Frontal cortex (tissue), 3 donors: ENCODE measurements at regions not wholly inside any gene's neighbourhood (a gene's known extent, or its start where the extent isn't known, plus 50 kb on each side); places are given as distances from the start of the nearest gene placed in this dataset.

Source experiments
- DNase-seq, 2 donors: peaks; one replicate each; pipeline ENCODE4 v3.0.0; 2012; ENCODE audit warnings: low spot score in 2 of 2
- FAIRE-seq: peaks from 2 replicates; lab custom pipeline; 2012; peaks lifted over from hg19 to GRCh38; lab: Jason Lieb, UNC
- donor health status: control.
- donor health status: control.
- donor health status: control.

- no peak for DNase-seq
- no peak for FAIRE-seq
Measured at GRCh38 chr9:1457460-1457859, 407.3 kb downstream of the DMRT2 start.

GRCh38 chr9:1458503-1458902 is 408.3 kb downstream of the DMRT2 start:
- DNase-seq (no peak), FAIRE-seq (no peak)

DNA sequence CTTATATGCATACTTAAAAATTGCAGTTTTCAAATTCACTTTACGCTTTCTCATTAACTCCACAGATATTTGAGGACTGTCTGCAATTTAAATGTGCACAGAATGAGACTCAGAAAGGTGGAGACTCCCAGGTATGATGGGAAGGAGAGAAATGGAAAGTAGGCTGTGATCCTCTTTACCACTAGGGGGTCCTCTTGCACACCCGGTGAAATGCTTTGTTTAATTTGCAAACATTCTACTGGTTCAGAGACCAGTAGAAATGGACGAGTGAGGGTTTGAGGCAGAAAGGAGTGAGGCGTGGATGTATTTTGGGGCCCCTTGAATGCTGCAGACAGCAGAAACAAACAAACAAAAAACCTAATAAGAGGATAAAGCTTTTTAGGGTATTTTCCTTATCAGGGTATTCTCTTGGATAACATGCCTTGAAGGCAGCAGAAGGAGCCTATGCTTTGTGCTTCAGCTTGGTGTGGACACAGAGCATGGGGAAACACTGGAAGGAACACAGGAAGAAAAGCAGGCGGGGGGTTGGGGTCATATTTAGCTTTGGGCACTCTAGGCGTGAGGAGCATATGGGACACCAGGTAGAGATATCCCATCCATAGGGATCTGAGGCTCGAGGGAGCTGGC is 410.1 kb downstream of the DMRT2 start:
- FAIRE-seq (no peak), DNase-seq (no peak)

DNA sequence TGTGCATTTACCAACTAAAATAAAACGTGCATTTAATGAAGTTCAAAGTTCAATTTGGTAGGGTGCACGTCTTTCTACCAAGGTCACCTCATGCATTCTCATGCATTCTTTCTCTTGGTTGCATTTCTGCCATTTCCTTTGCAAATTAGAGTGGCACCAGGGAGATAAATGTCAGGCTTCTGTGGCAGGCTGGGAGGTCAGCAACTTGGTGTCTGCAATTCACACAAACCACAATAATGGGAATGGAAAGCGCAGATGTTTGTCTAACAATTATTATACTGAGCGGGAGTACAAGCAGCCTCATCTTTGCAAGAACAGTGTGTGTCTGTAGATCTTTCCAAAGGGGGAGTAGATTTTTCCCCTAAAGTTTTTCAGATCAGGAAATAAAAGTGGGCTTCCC is 411.7 kb downstream of the DMRT2 start:
- DNase-seq, result no peak
- no peak for FAIRE-seq

- no peak for FAIRE-seq
- no peak for DNase-seq
Measured at GRCh38 chr9:1462626-1463308, 412.6 kb downstream of the DMRT2 start.

- FAIRE-seq (no peak), DNase-seq (no peak)
Measured at GRCh38 chr9:1469996-1470395, 419.8 kb downstream of the DMRT2 start.

GRCh38 chr9:1473956-1474634 is 423.9 kb downstream of the DMRT2 start:
- DNase-seq (no peak), FAIRE-seq (no peak)

- DNase-seq, result no peak
- FAIRE-seq, result no peak
Measured at GRCh38 chr9:1474671-1475070, 424.5 kb downstream of the DMRT2 start.

DNA sequence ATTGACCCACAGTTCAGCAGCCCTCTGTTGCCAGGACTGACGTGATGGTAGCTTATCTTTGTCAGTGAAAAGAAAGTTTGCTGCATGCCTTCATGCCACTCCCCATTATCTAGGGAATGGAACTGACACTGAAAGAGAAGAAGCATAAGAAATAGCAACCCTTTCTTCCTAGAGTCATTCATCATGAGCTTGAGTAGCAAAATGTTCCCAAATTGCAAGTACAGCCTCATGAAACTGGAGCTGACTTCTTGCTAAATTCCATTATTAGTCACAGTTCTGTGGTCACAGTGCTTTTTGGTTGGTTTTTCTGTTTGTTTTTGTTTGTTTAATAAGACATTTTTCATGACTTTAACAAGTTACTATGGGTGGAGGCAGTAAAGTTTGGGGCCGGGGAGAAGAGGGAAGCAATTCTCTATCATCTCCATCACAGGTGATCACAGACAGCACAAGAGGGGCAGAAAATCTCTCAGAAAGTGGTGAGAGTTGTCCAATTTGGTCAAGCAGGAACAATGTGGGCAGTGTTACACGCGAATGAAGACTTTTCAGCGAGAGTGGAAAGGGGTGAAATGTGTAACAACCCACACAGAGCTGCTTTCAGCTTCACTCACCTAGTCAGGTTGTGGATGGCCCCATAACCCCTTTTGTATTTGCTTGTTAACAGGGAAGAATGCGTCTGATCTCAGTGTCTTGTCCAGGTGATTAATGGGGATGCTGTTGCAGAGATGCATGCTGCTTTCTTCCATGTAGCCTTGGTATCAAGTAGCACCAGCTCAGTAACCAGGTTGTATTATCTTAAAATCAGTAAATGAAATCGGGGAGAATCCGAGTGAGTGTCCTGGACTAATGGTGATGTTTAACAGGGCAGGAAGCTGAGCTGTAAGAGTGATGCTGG is 440.4 kb downstream of the DMRT2 start:
- FAIRE-seq, result no peak
- DNase-seq, result no peak

- FAIRE-seq, result no peak
Measured at GRCh38 chr9:1492156-1492555, 442.0 kb downstream of the DMRT2 start.

GRCh38 chr9:1495282-1496030 is 445.3 kb downstream of the DMRT2 start:
- FAIRE-seq (no peak), DNase-seq (no peak)

More at GRCh38 chr9:1492156-1492555, 442.0 kb downstream of the DMRT2 start:
- no peak for DNase-seq

DNA sequence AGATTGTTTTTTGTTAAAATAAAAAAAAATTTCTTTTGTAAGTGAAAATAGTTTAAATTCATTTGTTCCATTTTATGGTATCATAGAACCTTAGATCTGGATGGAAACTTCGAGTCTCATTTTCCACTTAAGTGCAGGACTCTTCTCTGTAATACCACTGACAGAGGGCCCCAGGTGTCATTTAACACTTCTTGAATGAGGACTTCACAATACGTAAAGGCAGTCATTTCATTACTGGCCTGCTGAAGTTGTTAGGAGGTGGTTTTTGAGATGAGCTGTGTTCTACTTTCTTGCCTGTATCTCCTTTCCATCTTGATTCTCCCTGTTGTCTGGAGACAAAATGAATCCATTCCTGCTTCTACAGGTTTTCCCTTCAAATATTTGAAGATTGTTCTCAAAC is 455.3 kb downstream of the DMRT2 start:
- FAIRE-seq (no peak), DNase-seq (no peak)

DNA sequence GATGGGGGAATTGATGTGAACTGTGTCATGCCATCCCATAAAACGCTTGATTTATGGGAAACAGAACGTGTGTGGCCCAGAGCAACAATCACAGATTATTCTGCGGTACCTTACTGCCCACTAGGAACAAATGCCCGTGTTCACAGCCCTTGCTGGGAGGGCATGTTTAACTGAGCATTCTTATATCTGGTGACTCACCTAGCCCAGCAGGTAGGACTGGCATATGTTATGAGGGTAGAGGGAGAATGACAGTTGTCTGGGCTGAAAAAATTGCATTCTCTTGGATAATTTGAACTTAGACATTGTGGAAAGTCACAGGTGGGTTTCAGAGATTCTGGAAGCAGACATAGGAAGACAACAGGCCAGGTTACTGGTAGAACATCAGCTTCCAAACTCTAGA is 460.6 kb downstream of the DMRT2 start:
- DNase-seq (no peak), FAIRE-seq (no peak)

DNA sequence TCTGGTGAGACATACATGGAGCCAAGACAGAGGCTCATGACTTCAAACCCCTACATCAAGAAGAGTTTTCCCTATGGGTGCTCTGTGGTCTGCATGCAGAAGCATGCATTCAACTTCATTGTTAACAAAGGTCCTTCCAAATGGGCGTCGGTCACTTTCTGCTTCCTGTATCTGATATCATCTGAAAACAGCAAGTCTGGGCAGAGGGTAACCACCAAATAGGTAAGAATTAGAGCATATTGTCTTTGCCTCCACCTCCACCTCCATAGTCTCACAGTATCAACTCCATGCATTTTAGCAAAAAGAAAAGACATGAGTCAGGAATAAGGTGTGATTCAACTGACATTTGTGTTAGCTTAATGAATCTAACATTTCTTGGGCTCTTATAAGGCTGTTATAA is 462.9 kb downstream of the DMRT2 start:
- FAIRE-seq, result no peak
- DNase-seq, result no peak

DNA sequence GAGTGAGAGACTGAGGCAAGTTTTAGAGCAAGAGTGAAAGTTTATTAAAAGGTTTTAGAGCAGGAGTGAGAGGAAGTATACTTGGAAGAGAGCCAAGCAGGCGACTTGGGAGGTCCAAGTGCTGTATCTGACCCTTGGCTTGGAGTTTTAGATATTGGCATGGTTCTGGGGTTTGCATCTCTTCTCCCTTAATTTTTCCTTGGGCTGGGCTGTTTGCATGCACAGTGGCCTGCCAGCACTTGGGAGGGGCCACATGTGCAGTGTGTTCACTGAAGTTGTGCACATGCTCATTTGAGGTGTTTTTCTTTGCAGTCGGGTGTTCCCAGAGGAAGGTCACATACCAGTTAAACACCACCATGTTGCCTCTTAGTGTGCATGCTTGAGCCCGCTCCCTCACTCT is 464.1 kb downstream of the DMRT2 start:
- FAIRE-seq (no peak), DNase-seq (no peak)

- no peak for FAIRE-seq
- DNase-seq, result no peak
Measured at GRCh38 chr9:1514776-1515363, 464.7 kb downstream of the DMRT2 start.

- FAIRE-seq (no peak), DNase-seq (no peak)
Measured at GRCh38 chr9:1515557-1515956, 465.4 kb downstream of the DMRT2 start.

- DNase-seq (no peak), FAIRE-seq (no peak)
Measured at GRCh38 chr9:1521547-1521946, 471.4 kb downstream of the DMRT2 start.

GRCh38 chr9:1522219-1522767 is 472.1 kb downstream of the DMRT2 start:
- no peak for DNase-seq
- no peak for FAIRE-seq
